ENCODE measurements at regions not wholly inside any gene's neighbourhood (a gene's known extent, or its start where the extent isn't known, plus 50 kb on each side); places are given as distances from the start of the nearest gene placed in this dataset.

DNA sequence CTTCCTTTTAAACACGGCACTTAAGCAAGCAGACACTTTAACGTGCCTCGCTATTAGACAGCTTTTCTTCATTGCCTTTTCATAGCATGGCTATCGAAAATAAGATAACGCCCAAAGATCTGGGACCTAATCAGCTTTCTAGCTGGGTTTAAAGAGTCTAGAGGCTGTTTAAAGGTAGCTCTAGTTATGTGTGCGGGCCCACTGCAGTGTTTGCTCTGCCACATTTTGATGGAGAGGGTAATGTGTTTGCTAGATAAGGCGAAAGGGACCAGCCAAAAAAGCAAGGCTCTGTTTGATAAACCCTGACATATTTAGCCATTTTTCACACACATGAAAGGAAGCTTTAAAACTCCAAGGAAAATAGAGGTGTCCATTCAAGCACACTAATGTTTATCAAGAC is 91.6 kb downstream of the NR2F2 start (continued):
- TF ChIP-seq CREBBP (IDR thresholded peaks at IDR 0.05; ENCODE audit: low read depth, low read length) (no peak), MYBL2 (IDR thresholded peaks at IDR 0.05; ENCODE audit: low read depth) (no peak), MYBL2 (CRISPR knock-in tag; IDR thresholded peaks at IDR 0.05; ENCODE audit: borderline replicate concordance) (no peak), KDM5B (IDR thresholded peaks at IDR 0.05; ENCODE audit: insufficient replicate concordance, low read depth, low read length) (no peak), TSC22D4 (tag; IDR thresholded peaks at IDR 0.05) (no peak), BRF1 (IDR thresholded peaks at IDR 0.05; ENCODE audit: borderline replicate concordance, extremely low read depth, insufficient read length) (no peak), RB1 (IDR thresholded peaks at IDR 0.05; ENCODE audit: low read depth) (no peak), C11orf30 (IDR thresholded peaks at IDR 0.05; ENCODE audit: low read depth) (no peak), NONO (IDR thresholded peaks at IDR 0.05; ENCODE audit: low read depth in 2 of 2, low read length in 1 of 2) (no peak), ZNF311 (CRISPR knock-in tag; IDR thresholded peaks at IDR 0.05) (no peak), CBX1 (IDR thresholded peaks at IDR 0.05; ENCODE audit: low read depth) (no peak), SIN3B (IDR thresholded peaks at IDR 0.05; ENCODE audit: low read depth) (no peak), PCBP1 (IDR thresholded peaks at IDR 0.05; ENCODE audit: low read depth, low read length, poor library complexity, severe bottlenecking) (no peak), ZNF384 (IDR thresholded peaks at IDR 0.05; ENCODE audit: low read depth, low read length) (no peak), CC2D1A (IDR thresholded peaks at IDR 0.05) (peak; percentile 40; the same call in 1 of the 2 replicates), JUN (IDR thresholded peaks at IDR 0.05; ENCODE audit: borderline replicate concordance, low read depth, low read length) (no peak), JUN (CRISPR knock-in tag; IDR thresholded peaks at IDR 0.05; ENCODE audit: borderline replicate concordance) (no peak), ZNF583 (CRISPR knock-in tag; IDR thresholded peaks at IDR 0.05) (no peak), HDGF (IDR thresholded peaks at IDR 0.05) (no peak), ZNF76 (CRISPR knock-in tag; IDR thresholded peaks at IDR 0.05; ENCODE audit: borderline replicate concordance) (no peak), TCF3 (CRISPR knock-in tag; IDR thresholded peaks at IDR 0.05) (peak; percentile 86), CBFA2T2 (conservative IDR thresholded peaks at IDR 0.05) (peak; percentile 86)
- TF ChIP-seq, protein P1, sequence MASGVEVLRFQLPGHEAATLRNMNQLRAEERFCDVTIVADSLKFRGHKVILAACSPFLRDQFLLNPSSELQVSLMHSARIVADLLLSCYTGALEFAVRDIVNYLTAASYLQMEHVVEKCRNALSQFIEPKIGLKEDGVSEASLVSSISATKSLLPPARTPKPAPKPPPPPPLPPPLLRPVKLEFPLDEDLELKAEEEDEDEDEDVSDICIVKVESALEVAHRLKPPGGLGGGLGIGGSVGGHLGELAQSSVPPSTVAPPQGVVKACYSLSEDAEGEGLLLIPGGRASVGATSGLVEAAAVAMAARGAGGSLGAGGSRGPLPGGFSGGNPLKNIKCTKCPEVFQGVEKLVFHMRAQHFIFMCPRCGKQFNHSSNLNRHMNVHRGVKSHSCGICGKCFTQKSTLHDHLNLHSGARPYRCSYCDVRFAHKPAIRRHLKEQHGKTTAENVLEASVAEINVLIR (CRISPR knock-in tag; IDR thresholded peaks at IDR 0.05) = no peak
- TF ChIP-seq, protein P2, sequence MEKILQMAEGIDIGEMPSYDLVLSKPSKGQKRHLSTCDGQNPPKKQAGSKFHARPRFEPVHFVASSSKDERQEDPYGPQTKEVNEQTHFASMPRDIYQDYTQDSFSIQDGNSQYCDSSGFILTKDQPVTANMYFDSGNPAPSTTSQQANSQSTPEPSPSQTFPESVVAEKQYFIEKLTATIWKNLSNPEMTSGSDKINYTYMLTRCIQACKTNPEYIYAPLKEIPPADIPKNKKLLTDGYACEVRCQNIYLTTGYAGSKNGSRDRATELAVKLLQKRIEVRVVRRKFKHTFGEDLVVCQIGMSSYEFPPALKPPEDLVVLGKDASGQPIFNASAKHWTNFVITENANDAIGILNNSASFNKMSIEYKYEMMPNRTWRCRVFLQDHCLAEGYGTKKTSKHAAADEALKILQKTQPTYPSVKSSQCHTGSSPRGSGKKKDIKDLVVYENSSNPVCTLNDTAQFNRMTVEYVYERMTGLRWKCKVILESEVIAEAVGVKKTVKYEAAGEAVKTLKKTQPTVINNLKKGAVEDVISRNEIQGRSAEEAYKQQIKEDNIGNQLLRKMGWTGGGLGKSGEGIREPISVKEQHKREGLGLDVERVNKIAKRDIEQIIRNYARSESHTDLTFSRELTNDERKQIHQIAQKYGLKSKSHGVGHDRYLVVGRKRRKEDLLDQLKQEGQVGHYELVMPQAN (IDR thresholded peaks at IDR 0.05; ENCODE audit: borderline replicate concordance) = no peak
- TF ChIP-seq, protein P3, sequence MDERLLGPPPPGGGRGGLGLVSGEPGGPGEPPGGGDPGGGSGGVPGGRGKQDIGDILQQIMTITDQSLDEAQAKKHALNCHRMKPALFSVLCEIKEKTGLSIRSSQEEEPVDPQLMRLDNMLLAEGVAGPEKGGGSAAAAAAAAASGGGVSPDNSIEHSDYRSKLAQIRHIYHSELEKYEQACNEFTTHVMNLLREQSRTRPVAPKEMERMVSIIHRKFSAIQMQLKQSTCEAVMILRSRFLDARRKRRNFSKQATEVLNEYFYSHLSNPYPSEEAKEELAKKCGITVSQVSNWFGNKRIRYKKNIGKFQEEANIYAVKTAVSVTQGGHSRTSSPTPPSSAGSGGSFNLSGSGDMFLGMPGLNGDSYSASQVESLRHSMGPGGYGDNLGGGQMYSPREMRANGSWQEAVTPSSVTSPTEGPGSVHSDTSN (CRISPR knock-in tag; IDR thresholded peaks at IDR 0.05; ENCODE audit: low read depth) = no peak
- TF ChIP-seq, protein P3 (tag; conservative IDR thresholded peaks at IDR 0.05; ENCODE audit: low read depth) = peak; percentile 65

Data from K562 (cell line).